ENCODE measurements at regions not wholly inside any gene's neighbourhood (a gene's known extent, or its start where the extent isn't known, plus 50 kb on each side); places are given as distances from the start of the nearest gene placed in this dataset.

- TF ChIP-seq ZNF462 (CRISPR knock-in tag; IDR thresholded peaks at IDR 0.05) (no peak), NANOG (IDR thresholded peaks at IDR 0.05; ENCODE audit: borderline replicate concordance) (no peak), ETS1 (IDR thresholded peaks at IDR 0.05) (no peak), ZNF331 (CRISPR knock-in tag; IDR thresholded peaks at IDR 0.05; ENCODE audit: low read depth) (no peak), EZH2 (IDR thresholded peaks at IDR 0.05; ENCODE audit: low read depth, unreplicated experiment) (no peak), ZNF114 (CRISPR knock-in tag; IDR thresholded peaks at IDR 0.05) (no peak)
Observed at GRCh38 chr13:111659219-111659775, 338.9 kb downstream of the TEX29 start (continued).

- Histone ChIP-seq H3K27ac (ENCODE audit: low read depth) (no peak overlapping the region), H2AFZ (no peak overlapping the region), H3K27me3 (ENCODE audit: insufficient read depth) (no peaks in the 10 kb centered on the region), H3F3A (replicated peaks; ENCODE audit: low read depth) (no peaks in the 10 kb centered on the region), H3K4me2 (no peak overlapping the region), H3K9me2 (ENCODE audit: insufficient read depth) (no peaks in the 10 kb centered on the region), H3K79me2 (replicated peaks; ENCODE audit: insufficient read depth) (no peaks in the 10 kb centered on the region), H3K4me3 (no peak overlapping the region), H4K20me1 (replicated peaks; ENCODE audit: insufficient read depth) (no peaks in the 10 kb centered on the region), H3K36me3 (ENCODE audit: insufficient read depth) (no peaks in the 10 kb centered on the region), H3K4me1 (ENCODE audit: insufficient read depth) (peaks cover 5% of the 10 kb centered on the region; the same call in 1 of the 2 replicates)
- H3K9me3 Mint-ChIP-seq, result no peaks in the 10 kb centered on the region
- H3K36me3 Mint-ChIP-seq (ENCODE audit: low read depth), result no peaks in the 10 kb centered on the region
- no peak overlapping the region for H3K4me3 Mint-ChIP-seq
- peaks cover 7% of the 10 kb centered on the region for H3K27me3 Mint-ChIP-seq (ENCODE audit: insufficient read depth, low read depth, poor library complexity)
- no peak overlapping the region for H3K27ac Mint-ChIP-seq
- H3K4me1 Mint-ChIP-seq, result peaks cover 16% of the 10 kb centered on the region
- ATAC-seq (no peak), DNase-seq (ENCODE audit: low spot score) (no peak)
- TF ChIP-seq ZNF462 (CRISPR knock-in tag; IDR thresholded peaks at IDR 0.05), result no peak
- no peak for TF ChIP-seq EZH2 (IDR thresholded peaks at IDR 0.05; ENCODE audit: low read depth, unreplicated experiment)
- no peak for TF ChIP-seq ZNF114 (CRISPR knock-in tag; IDR thresholded peaks at IDR 0.05)
- TF ChIP-seq JUNB (IDR thresholded peaks at IDR 0.05; ENCODE audit: unreplicated experiment), result no peak
Observed at GRCh38 chr13:111659842-111660241, 339.4 kb downstream of the TEX29 start.

All from GM23338 (cell line).